ENCODE measurements at regions not wholly inside any gene's neighbourhood (a gene's known extent, or its start where the extent isn't known, plus 50 kb on each side); places are given as distances from the start of the nearest gene placed in this dataset.

DNA sequence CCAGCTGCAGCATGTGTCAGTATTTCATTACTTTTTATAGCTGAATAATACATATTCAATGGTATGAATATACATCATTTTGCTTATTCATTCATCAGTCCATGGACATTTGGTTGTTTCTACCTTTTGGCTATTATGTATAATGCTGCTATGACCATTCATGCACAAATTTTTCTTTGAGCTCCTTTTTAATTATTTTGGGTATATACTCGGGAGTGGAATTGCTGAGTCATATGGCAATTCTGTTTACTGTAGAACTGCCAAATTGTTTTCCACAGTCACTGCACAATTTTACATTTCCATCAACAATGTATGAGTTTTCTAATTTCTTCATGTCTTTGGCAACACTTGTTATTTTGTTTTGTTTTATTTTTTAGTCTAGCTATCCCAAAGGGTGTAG is 405.9 kb upstream of the PITX2 start:
- peaks cover 0 to 2% (median 0%) of the 10 kb centered on the region in 3 donors for H3K27me3 Mint-ChIP-seq (ENCODE audit: low read depth in 3 of 3)
- DNase-seq, result no peak
- H3K9me3 Mint-ChIP-seq, result peaks cover 1 to 23% (median 9%) of the 10 kb centered on the region in 6 donors
- H3K27ac Mint-ChIP-seq, result no peak overlapping the region
- no peaks in the 10 kb centered on the region for H3K36me3 Mint-ChIP-seq
- H3K4me3 Mint-ChIP-seq, result no peak overlapping the region
- no peaks in the 10 kb centered on the region for H3K4me1 Mint-ChIP-seq

DNA sequence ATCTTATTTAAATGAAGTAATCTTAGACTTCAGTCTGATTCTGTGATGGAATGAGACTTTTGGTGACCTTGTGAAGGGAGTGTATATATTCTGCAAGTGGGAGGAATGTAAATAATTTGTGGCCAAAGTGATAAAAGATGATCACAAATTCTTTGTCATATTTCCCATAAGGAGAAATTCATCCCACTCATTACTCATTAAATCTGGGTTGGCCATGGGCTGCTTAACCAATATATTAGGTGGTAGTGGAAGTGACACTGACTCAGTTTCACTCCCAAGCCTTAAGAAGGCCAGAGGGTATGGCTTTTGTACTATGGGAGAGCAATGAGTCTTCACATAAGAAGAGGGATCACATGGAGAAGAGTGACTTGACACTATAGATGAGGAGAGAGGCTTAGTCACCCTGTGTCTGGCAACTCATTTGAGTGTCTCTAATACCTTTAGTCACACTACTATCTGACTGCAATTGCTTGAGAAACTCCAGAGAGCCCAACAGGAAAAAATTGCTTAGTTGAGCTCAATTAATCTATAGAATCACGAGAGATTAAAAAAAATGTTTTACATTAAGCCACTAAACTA is 408.2 kb upstream of the PITX2 start:
- DNase-seq, result no peak
- Mint-ChIP-seq H3K4me3 (no peak overlapping the region), H3K9me3 (peaks cover 1 to 23% (median 8%) of the 10 kb centered on the region in 6 donors), H3K27ac (no peak overlapping the region), H3K36me3 (no peaks in the 10 kb centered on the region), H3K27me3 (ENCODE audit: low read depth in 3 of 3) (no peaks in the 10 kb centered on the region), H3K4me1 (no peaks in the 10 kb centered on the region)

DNA sequence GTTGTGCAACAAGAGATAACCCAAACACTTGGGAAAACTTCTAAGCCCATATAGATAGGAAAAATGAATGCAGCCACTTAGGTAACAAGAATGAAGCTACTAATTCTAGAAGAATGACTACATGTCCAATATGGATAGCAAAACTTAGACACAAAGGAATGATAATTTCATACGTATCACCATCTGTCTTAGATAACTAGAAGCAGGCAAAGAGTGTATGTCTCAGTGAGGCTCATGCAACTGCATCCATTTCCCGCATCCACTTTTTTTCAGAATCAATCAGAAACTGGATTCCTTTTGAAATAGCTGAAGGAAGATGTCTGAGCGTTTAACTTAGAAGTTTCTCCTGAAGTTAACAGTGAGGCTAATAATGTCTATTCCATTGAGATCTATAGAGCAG is 408.7 kb upstream of the PITX2 start:
- Mint-ChIP-seq H3K27ac (no peak overlapping the region), H3K4me1 (no peaks in the 10 kb centered on the region), H3K4me3 (no peak overlapping the region), H3K27me3 (ENCODE audit: low read depth in 3 of 3) (no peaks in the 10 kb centered on the region), H3K9me3 (peaks cover 1 to 23% (median 8%) of the 10 kb centered on the region in 6 donors), H3K36me3 (no peaks in the 10 kb centered on the region)
- no peak for DNase-seq

DNA sequence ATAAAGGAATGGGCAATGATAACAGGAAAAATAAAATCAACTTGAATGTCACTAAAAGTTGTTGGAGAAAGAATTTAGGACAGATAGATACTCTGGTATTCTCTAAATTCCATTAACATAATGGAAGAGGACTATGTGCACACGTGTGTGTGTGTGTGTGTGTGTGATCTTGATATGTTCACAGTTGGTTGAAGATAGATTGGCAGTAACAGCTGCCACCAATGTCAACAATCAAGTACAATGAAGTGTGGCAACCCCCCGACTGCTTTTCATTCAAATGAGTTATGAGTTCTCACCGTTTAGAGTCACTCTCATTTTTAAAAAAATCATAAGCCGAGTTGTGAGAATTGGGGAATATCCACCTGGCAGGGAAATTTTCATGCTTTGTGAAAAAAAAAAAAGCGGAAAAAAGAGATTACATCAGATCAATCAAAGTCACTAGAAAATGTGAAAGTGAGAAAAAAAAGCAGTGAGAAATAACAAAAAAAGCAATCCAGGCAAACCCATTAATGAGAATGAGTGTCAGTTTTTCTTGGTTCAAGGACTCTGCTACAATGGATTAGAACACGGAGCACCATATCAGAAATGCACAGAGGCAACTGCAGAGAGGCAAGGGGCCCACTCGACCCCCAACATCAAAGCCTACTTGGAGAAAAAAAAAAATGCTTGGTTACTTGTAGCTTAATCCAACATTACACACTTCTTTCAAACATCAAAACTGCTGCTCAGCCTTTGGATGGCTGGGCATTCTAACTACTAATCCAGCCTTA is 414.9 kb upstream of the PITX2 start:
- peaks cover 0 to 1% (median 0%) of the 10 kb centered on the region in 3 donors for H3K27me3 Mint-ChIP-seq (ENCODE audit: low read depth in 3 of 3)
- no peak overlapping the region for H3K27ac Mint-ChIP-seq
- peaks cover 0 to 7% (median 3%) of the 10 kb centered on the region in 6 donors for H3K9me3 Mint-ChIP-seq
- H3K4me1 Mint-ChIP-seq, result no peaks in the 10 kb centered on the region
- H3K4me3 Mint-ChIP-seq, result no peak overlapping the region
- DNase-seq, result no peak
- no peaks in the 10 kb centered on the region for H3K36me3 Mint-ChIP-seq

DNA sequence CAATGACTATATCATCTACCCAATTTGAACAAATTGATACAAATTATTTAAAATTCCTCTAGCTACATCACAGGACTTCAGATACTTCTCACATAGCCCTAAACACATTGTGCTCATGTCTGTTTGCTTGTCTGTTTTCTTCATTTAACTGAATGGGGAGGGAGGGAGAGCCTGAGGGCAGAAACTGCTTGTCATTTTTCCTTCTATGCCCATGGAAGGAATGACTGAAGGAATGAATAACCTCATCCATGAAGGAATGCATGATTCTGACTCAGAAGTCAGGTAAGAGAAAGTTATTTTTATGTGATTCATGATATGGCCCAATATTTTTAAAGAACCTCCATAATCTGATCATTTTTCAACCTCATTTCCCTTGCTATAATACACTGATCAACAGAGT is 418.0 kb upstream of the PITX2 start:
- no peak for DNase-seq
- Mint-ChIP-seq H3K4me1 (no peaks in the 10 kb centered on the region), H3K36me3 (no peaks in the 10 kb centered on the region), H3K4me3 (no peak overlapping the region), H3K9me3 (peaks cover 4 to 22% (median 9%) of the 10 kb centered on the region in 6 donors), H3K27ac (no peak overlapping the region), H3K27me3 (ENCODE audit: low read depth in 3 of 3) (peaks cover 0 to 1% (median 0%) of the 10 kb centered on the region in 3 donors)

DNA sequence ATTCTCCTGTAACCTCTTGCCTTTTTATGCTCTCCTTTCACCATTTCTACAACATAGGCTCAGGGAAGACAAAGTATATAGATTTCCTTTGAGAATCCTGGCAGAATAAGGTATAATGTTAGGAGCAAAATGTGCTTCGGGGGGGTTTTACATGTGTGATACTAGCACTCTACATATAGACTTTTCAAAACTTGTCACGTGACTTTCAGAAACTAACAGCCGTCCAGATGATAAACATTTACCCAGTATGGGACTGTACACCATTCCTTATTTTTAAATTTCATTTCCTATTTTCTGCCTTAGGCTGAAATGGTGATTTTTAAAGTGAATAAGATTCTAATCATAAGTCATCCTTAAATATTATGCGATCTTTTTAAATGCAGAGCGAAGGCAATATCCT is 420.4 kb upstream of the PITX2 start:
- Mint-ChIP-seq H3K27me3 (ENCODE audit: low read depth in 3 of 3) (peaks cover 0 to 1% (median 0%) of the 10 kb centered on the region in 3 donors), H3K4me1 (no peaks in the 10 kb centered on the region), H3K27ac (no peak overlapping the region), H3K9me3 (peaks cover 4 to 32% (median 12%) of the 10 kb centered on the region in 6 donors), H3K36me3 (no peaks in the 10 kb centered on the region), H3K4me3 (no peak overlapping the region)
- no peak for DNase-seq

DNA sequence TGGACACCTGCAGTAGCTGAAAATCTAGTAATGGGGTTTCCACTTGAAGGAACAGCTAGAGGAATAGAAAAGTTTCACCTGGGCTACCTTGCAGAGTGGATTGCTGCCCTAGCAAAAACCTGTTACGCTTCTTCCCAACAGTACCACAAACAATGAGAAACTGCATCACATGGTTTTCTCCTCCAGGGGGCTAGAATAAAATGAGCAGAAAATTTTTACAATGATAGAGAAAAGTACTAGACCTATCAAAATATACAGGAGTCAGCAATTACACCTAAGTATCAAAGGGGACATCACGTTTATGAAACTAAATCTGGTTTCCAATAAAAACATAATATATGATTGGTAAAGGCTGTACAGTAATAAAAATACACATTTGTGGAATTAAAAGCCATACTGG is 423.1 kb upstream of the PITX2 start:
- Mint-ChIP-seq H3K27me3 (ENCODE audit: low read depth in 3 of 3) (no peaks in the 10 kb centered on the region), H3K4me1 (no peaks in the 10 kb centered on the region), H3K36me3 (no peaks in the 10 kb centered on the region), H3K27ac (no peak overlapping the region), H3K4me3 (no peak overlapping the region), H3K9me3 (peaks cover 14 to 49% (median 19%) of the 10 kb centered on the region in 6 donors)
- no peak for DNase-seq

DNA sequence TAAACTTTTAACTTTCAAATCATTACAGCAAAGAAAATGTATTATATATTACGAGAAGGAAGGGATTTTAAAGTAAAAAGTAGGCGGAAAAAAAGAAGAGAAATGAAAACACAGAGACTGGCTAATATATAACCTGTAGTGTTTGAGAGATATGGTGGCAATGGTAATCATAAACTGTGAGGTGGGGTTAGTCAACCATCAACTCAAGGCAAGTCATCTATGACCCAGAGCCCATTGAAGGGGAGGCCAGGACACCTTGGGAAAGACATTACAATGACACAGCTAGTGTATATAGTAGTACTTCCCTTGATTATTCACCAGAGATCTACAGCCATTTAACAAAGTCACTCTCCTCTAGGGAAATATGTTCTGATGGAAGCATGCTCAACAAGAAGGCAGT is 423.9 kb upstream of the PITX2 start:
- Mint-ChIP-seq H3K36me3 (no peaks in the 10 kb centered on the region), H3K27ac (no peak overlapping the region), H3K4me3 (no peak overlapping the region), H3K9me3 (peaks cover 20 to 56% (median 22%) of the 10 kb centered on the region in 6 donors), H3K27me3 (ENCODE audit: low read depth in 3 of 3) (no peaks in the 10 kb centered on the region), H3K4me1 (no peaks in the 10 kb centered on the region)
- DNase-seq, result no peak

DNA sequence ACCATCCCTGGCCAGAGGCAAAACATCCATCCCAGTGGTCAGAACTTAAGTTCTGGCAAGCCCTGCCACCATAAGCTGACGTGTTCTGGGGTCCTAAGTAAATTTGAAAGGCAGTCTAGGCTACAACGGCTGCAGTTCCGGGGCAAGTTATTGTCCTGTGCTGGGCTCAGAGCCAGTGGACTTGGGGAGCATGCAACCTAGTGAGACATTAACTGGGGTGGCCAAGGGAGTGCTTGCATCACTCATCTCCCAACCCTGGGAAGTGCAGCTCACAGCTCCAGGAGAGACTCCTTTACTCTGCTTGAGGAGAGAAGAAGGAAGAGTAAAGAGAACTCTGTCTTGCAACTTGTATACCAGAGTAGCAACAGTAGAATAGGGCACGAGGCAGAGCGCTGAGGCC is 425.4 kb upstream of the PITX2 start:
- H3K4me3 Mint-ChIP-seq, result no peak overlapping the region
- H3K9me3 Mint-ChIP-seq, result peaks cover 20 to 57% (median 27%) of the 10 kb centered on the region in 6 donors
- no peaks in the 10 kb centered on the region for H3K4me1 Mint-ChIP-seq
- H3K27ac Mint-ChIP-seq, result no peak overlapping the region
- no peak for DNase-seq
- no peaks in the 10 kb centered on the region for H3K36me3 Mint-ChIP-seq
- no peaks in the 10 kb centered on the region for H3K27me3 Mint-ChIP-seq (ENCODE audit: low read depth in 3 of 3)

DNA sequence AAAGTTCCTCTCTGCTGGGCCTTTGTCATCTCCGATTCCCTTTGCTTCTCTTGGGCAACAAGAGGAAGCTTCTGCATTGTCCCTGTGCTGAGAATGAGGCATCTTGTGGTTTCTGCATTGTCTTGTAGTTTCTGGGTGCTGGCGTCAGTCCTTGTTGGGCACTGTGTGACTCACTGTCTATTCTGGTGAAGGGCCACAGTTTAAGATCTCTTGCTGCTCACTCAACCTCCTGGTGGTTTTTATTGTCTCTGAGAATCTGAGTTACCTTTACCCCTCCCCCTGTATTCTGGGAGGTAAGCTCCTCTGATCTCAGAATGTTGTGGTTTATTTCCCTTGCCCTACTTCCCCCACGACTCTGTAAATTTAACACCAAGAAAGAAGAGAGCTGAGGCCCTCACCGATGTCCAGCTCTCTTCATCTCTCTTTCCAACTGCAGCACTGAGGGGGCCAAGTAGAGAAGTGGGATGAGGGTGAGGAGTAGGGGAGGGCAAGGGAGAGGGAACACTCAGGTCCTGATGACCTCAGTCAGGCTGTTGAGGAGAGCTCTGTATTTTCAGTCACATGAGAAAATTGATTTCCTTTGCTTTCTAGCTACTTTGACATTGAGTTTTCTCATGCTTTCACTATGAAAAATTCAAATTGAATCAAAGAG is 441.6 kb upstream of the PITX2 start:
- Mint-ChIP-seq H3K9me3 (peaks cover 0 to 22% (median 5%) of the 10 kb centered on the region in 6 donors), H3K4me1 (no peaks in the 10 kb centered on the region), H3K4me3 (no peak overlapping the region), H3K36me3 (no peaks in the 10 kb centered on the region), H3K27ac (no peak overlapping the region), H3K27me3 (ENCODE audit: low read depth in 3 of 3) (peaks cover 0 to 2% (median 0%) of the 10 kb centered on the region in 3 donors)
- DNase-seq, result no peak

DNA sequence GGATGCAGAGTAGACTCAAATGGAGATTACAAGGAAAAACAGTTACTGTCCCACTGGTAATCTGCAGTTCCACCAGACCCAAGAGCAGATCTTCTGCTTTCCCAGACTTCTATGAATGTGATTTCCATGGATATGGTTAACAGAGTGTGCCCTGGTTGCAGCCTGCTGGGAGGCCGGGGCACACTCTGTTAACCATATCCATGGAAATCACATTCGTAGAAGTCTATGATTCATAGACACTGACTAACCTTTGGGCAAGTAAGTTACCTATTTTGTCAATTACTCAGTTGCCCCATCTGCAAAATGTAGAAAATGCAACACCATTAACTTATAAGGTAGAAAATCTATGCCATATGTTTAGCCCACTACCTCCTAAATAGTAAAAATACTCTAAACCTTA is 443.1 kb upstream of the PITX2 start:
- Mint-ChIP-seq H3K27me3 (ENCODE audit: low read depth in 3 of 3) (peaks cover 0 to 4% (median 0%) of the 10 kb centered on the region in 3 donors), H3K4me3 (no peak overlapping the region), H3K27ac (no peak overlapping the region), H3K9me3 (peaks cover 3 to 31% (median 6%) of the 10 kb centered on the region in 6 donors), H3K4me1 (no peaks in the 10 kb centered on the region), H3K36me3 (no peaks in the 10 kb centered on the region)
- no peak for DNase-seq

DNA sequence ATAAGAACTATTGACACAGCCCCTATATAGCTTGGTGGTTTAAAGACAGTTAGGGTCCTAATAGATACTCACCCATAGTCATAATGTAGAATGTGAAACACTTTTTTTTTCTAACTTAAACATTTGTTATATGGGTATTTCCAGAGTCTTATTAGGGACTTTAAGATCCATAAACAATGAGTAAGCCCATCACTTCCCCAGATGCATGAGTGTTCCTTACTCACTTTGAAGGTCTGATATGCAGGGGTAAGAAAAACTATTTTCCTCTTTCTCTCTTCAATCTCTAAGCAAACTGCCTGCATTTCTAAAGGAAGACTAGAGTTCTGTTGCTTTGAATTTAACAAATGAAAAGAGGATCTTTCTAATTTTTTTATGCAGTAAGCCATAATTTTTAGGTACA is 443.6 kb upstream of the PITX2 start:
- Mint-ChIP-seq H3K36me3 (no peaks in the 10 kb centered on the region), H3K4me1 (no peaks in the 10 kb centered on the region), H3K4me3 (no peak overlapping the region), H3K9me3 (peaks cover 3 to 35% (median 6%) of the 10 kb centered on the region in 6 donors), H3K27me3 (ENCODE audit: low read depth in 3 of 3) (peaks cover 0 to 4% (median 0%) of the 10 kb centered on the region in 3 donors), H3K27ac (no peak overlapping the region)
- DNase-seq, result no peak

DNA sequence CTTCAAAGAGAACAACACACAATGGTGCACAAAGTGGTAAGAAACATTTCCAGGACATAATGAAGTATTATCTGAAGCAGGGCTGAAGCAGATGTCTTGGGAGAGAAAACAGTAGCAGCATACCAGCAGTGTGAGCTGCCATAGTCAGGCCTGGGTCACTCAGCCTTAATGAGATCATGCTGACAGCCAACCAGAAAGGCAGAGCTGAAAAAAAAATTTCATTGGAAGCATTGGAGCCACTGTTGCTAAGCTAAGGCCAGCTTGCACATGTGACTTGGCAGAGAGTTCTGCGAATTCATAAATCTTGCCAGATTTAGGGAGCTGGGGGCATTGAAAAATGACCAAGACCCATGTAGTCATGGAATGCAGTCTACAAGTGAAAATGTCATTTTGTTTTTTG is 444.0 kb upstream of the PITX2 start:
- Mint-ChIP-seq H3K4me1 (no peaks in the 10 kb centered on the region), H3K27me3 (ENCODE audit: low read depth in 3 of 3) (peaks cover 0 to 4% (median 0%) of the 10 kb centered on the region in 3 donors), H3K36me3 (no peaks in the 10 kb centered on the region), H3K9me3 (peaks cover 3 to 35% (median 6%) of the 10 kb centered on the region in 6 donors), H3K27ac (no peak overlapping the region), H3K4me3 (no peak overlapping the region)
- no peak for DNase-seq

DNA sequence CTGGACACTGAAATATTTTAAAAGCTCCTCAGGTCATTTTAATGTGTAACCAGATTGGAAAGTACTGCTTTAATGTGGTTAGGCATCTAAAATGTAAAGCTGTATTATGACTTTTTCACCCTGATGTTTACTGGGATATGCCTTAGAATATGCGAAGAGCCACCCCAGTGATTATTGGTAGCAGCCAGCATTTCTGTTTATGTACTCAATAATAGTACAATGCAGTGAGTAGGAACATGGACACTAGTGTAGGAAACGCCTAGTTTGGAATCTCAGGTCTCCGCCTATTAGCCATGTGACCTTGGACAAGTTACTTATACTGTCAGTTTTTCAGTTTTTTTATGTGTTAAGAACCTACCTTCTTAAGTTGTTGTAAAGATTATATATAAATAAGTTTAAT is 446.0 kb upstream of the PITX2 start:
- Mint-ChIP-seq H3K36me3 (no peaks in the 10 kb centered on the region), H3K9me3 (peaks cover 4 to 41% (median 10%) of the 10 kb centered on the region in 6 donors), H3K4me3 (no peak overlapping the region), H3K27ac (no peak overlapping the region), H3K27me3 (ENCODE audit: low read depth in 3 of 3) (peaks cover 0 to 4% (median 0%) of the 10 kb centered on the region in 3 donors), H3K4me1 (no peaks in the 10 kb centered on the region)
- DNase-seq, result no peak

Measured in immature natural killer cell (primary cell).